ENCODE measurements at regions not wholly inside any gene's neighbourhood (a gene's known extent, or its start where the extent isn't known, plus 50 kb on each side); places are given as distances from the start of the nearest gene placed in this dataset.

- TF ChIP-seq EGR1 (IDR thresholded peaks at IDR 0.05) (no peak), FOXM1 (IDR thresholded peaks at IDR 0.05; ENCODE audit: borderline replicate concordance, low read depth) (no peak), TAF1 (IDR thresholded peaks at IDR 0.05; ENCODE audit: low read depth) (no peak), USF1 (IDR thresholded peaks at IDR 0.05) (no peak), EP300 (IDR thresholded peaks at IDR 0.05; ENCODE audit: borderline replicate concordance) (no peak), REST (IDR thresholded peaks at IDR 0.05; ENCODE audit: low read depth) (no peak), CEBPB (IDR thresholded peaks at IDR 0.05) (no peak), TCF12 (IDR thresholded peaks at IDR 0.05; ENCODE audit: low read depth) (no peak)
Measured at GRCh38 chr9:89817151-89817950, 212.5 kb downstream of the GADD45G start.
